ENCODE measurements at regions not wholly inside any gene's neighbourhood (a gene's known extent, or its start where the extent isn't known, plus 50 kb on each side); places are given as distances from the start of the nearest gene placed in this dataset.

DNA sequence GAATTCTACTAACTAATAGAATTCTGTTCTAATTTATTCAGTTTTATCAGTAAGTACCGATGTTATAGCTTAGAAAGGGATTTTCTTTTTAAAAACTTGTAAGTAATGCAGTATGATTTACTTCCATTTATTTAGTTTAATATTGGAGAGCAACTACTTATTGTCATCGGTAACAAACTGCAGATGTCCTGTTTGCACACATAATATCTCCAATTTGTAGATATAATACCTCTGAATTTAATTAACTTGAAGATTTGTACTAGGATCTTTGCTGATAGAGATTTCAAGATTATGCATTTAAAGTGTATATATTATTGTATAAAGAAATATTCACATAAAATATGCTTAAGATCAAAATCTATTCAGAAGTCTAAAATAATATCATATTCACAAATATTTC is 356.7 kb downstream of the PCDH17 start:
- TF ChIP-seq CTCF (IDR thresholded peaks at IDR 0.05; ENCODE audit: insufficient read depth, low read depth, low read length) (no peak), EZH2 (IDR thresholded peaks at IDR 0.05; ENCODE audit: insufficient read depth, low read length) (no peak)
